Peyer's patch (tissue), 4 donors: ENCODE measurements at regions not wholly inside any gene's neighbourhood (a gene's known extent, or its start where the extent isn't known, plus 50 kb on each side); places are given as distances from the start of the nearest gene placed in this dataset.
"Not testable (repeated sequence)": the region's sequence is repeated elsewhere in the genome, so short reads cannot be mapped to it uniquely, and the experiment has no call there.

ENCODE experiments used
- DNase-seq, 3 donors: peaks; one replicate each; pipeline ENCODE4 v3.0.0-alpha.2; 2017 to 2019
- H3K27ac ChIP-seq, 4 donors: fragments of 200-600 bp; sonication (generic); one replicate each; pipeline ENCODE4 v1.5.1; 2016 to 2019
- H3K27me3 ChIP-seq, 2 donors: fragments of 200-600 bp; sonication (generic); one replicate each; pipeline ENCODE4 v1.5.1; 2019
- H3K36me3 ChIP-seq, 3 donors: fragments of 200-600 bp; sonication (generic); one replicate each; pipeline ENCODE4 v1.5.1; 2016 to 2019
- H3K4me1 ChIP-seq, 4 donors: fragments of 200-600 bp; sonication (generic); one replicate each; pipeline ENCODE4 v1.5.1; 2016 to 2019
- H3K4me3 ChIP-seq, 4 donors: fragments of 200-600 bp; sonication (generic); 1 replicate in 3 of 4; 2 replicates in 1 of 4; pipeline ENCODE4 v1.5.1; 2016 to 2019; ENCODE audit warnings: mild to moderate bottlenecking in 1 of 4
- H3K9me3 ChIP-seq, 4 donors: fragments of 200-600 bp; sonication (generic); one replicate each; pipeline ENCODE4 v1.5.1; 2016 to 2019; ENCODE audit warnings: mild to moderate bottlenecking in 1 of 4
- CTCF ChIP-seq, 6 experiments: fragments of 450-650 bp in 4 of 6; fragments of 200-600 bp in 2 of 6; sonication (generic) in 1 of 6; IDR thresholded peaks; one replicate each; pipeline ENCODE4 v1.5.1; 2017 to 2019; ENCODE audit warnings: antibody characterized with exemption in 6 of 6, mild to moderate bottlenecking in 3 of 6, moderate library complexity in 1 of 6
- POLR2A ChIP-seq, 2 donors: fragments of 450-650 bp; IDR thresholded peaks; one replicate each; pipeline ENCODE4 v1.5.1; 2017; ENCODE audit warnings: antibody characterized with exemption in 2 of 2, mild to moderate bottlenecking in 2 of 2, moderate library complexity in 2 of 2

- DNase-seq: no peak
- no peaks in the 10 kb centered on the region for H3K27me3 ChIP-seq
- H3K4me3 ChIP-seq: no peak overlapping the region
- peaks cover 0 to 6% (median 0%) of the 10 kb centered on the region in 4 donors for H3K9me3 ChIP-seq
- H3K4me1 ChIP-seq: no peaks in the 10 kb centered on the region
- TF ChIP-seq POLR2A (IDR thresholded peaks at IDR 0.05) (no peak), CTCF (IDR thresholded peaks at IDR 0.05) (no peak)
- H3K27ac ChIP-seq: no peak overlapping the region
- no peaks in the 10 kb centered on the region for H3K36me3 ChIP-seq
These were observed 1755.4 kb downstream of the TP53TG3F start for GRCh38 chr16:35214840-35215239.

- no peaks in the 10 kb centered on the region for H3K4me1 ChIP-seq
- no peak overlapping the region for H3K27ac ChIP-seq
- TF ChIP-seq CTCF (IDR thresholded peaks at IDR 0.05): no peak
- no peak for TF ChIP-seq POLR2A (IDR thresholded peaks at IDR 0.05)
- no peaks in the 10 kb centered on the region for H3K27me3 ChIP-seq
- no peak overlapping the region for H3K4me3 ChIP-seq
- peaks cover 0 to 6% (median 0%) of the 10 kb centered on the region in 4 donors for H3K9me3 ChIP-seq
- no peak for DNase-seq
- no peaks in the 10 kb centered on the region for H3K36me3 ChIP-seq
These were observed 1755.9 kb downstream of the TP53TG3F start for GRCh38 chr16:35215287-35215686.

GRCh38 chr16:35216261-35216660, 1756.8 kb downstream of the TP53TG3F start:
- not testable (repeated sequence) for H3K4me1 ChIP-seq, H3K4me3 ChIP-seq, H3K27ac ChIP-seq, H3K9me3 ChIP-seq, DNase-seq, H3K36me3 ChIP-seq, H3K27me3 ChIP-seq

GRCh38 chr16:35221482-35222185, 1762.2 kb downstream of the TP53TG3F start:
- TF ChIP-seq CTCF (IDR thresholded peaks at IDR 0.05) (no peak), POLR2A (IDR thresholded peaks at IDR 0.05) (no peak)
- no peak overlapping the region for H3K4me3 ChIP-seq
- no peak for DNase-seq
- H3K4me1 ChIP-seq: no peaks in the 10 kb centered on the region
- no peaks in the 10 kb centered on the region for H3K27me3 ChIP-seq
- no peak overlapping the region for H3K27ac ChIP-seq
- H3K9me3 ChIP-seq: peaks cover 0 to 7% (median 3%) of the 10 kb centered on the region in 4 donors
- H3K36me3 ChIP-seq: no peaks in the 10 kb centered on the region

GRCh38 chr16:35234679-35235078, 1775.3 kb downstream of the TP53TG3F start:
- H3K4me3 ChIP-seq: no peak overlapping the region
- no peaks in the 10 kb centered on the region for H3K36me3 ChIP-seq
- H3K4me1 ChIP-seq: no peaks in the 10 kb centered on the region
- TF ChIP-seq POLR2A (IDR thresholded peaks at IDR 0.05) (no peak), CTCF (IDR thresholded peaks at IDR 0.05) (no peak)
- peaks cover 0 to 6% (median 3%) of the 10 kb centered on the region in 4 donors for H3K9me3 ChIP-seq
- no peak for DNase-seq
- no peak overlapping the region for H3K27ac ChIP-seq
- no peaks in the 10 kb centered on the region for H3K27me3 ChIP-seq

GRCh38 chr16:35239561-35239960, 1780.1 kb downstream of the TP53TG3F start:
- Histone ChIP-seq H3K4me3 (no peak overlapping the region), H3K4me1 (no peaks in the 10 kb centered on the region), H3K9me3 (peaks cover 0 to 4% (median 0%) of the 10 kb centered on the region in 4 donors), H3K27ac (no peak overlapping the region), H3K27me3 (no peaks in the 10 kb centered on the region), H3K36me3 (no peaks in the 10 kb centered on the region)
- TF ChIP-seq CTCF (IDR thresholded peaks at IDR 0.05) (no peak), POLR2A (IDR thresholded peaks at IDR 0.05) (no peak)
- no peak for DNase-seq
